ENCODE measurements at regions not wholly inside any gene's neighbourhood (a gene's known extent, or its start where the extent isn't known, plus 50 kb on each side); places are given as distances from the start of the nearest gene placed in this dataset.
"Not testable (repeated sequence)": the region's sequence is repeated elsewhere in the genome, so short reads cannot be mapped to it uniquely, and the experiment has no call there.

DNA sequence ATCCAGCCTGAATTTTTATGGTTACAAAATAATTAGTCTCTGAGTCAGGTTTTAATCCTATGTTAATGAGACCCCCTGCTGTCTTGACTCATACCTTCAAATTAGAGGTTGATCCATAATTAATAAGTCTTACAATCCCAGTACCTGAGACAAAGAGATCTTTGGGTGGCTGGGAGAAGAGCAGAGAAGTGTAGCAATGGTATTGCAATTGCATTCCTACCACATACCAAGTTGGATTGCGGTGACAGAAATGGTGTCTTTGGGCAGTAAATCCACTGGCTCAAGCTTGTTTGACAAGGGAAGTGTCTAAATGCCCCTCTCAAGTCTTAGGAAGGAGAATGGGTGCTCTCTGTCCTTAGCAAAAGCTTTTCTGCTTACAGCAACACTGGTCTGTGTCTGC is 150.4 kb downstream of the BTBD3 start:
- H3K4me1 Mint-ChIP-seq, result no peaks in the 10 kb centered on the region
- H3K27me3 Mint-ChIP-seq, result no peaks in the 10 kb centered on the region
- H3K27ac Mint-ChIP-seq, result no peak overlapping the region
- no peak overlapping the region for H3K4me3 Mint-ChIP-seq
- ATAC-seq (ENCODE audit: low read depth) (no peak), DNase-seq (ENCODE audit: low spot score in 2 of 2) (no peak)
- H3K36me3 Mint-ChIP-seq, result no peaks in the 10 kb centered on the region
- no peaks in the 10 kb centered on the region for H3K9me3 Mint-ChIP-seq

DNA sequence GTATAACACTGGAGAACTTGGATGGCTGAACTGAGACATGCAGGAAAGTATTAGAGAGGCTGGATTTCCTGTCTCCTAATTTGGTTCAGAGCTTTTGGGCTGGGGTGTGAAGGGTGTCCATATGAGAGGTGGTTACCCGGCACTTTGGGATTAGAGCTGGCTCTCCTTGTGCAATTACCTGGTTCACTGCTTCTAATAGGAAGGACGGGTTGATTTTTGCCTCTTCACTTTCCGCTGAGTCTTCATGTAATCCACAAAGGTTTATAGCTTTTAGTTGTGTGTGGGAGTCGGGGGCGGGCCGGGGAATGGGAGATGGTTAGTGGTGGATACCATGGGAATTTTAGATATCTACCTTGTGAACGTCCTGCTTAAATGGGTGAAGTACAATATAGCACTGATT is 151.5 kb downstream of the BTBD3 start:
- no peak overlapping the region for H3K4me3 Mint-ChIP-seq
- H3K27me3 Mint-ChIP-seq, result no peaks in the 10 kb centered on the region
- H3K4me1 Mint-ChIP-seq, result peaks cover 3% of the 10 kb centered on the region
- DNase-seq (ENCODE audit: low spot score in 2 of 2) (no peak), ATAC-seq (ENCODE audit: low read depth) (no peak)
- H3K9me3 Mint-ChIP-seq, result no peaks in the 10 kb centered on the region
- H3K36me3 Mint-ChIP-seq, result no peaks in the 10 kb centered on the region
- H3K27ac Mint-ChIP-seq, result no peak overlapping the region

DNA sequence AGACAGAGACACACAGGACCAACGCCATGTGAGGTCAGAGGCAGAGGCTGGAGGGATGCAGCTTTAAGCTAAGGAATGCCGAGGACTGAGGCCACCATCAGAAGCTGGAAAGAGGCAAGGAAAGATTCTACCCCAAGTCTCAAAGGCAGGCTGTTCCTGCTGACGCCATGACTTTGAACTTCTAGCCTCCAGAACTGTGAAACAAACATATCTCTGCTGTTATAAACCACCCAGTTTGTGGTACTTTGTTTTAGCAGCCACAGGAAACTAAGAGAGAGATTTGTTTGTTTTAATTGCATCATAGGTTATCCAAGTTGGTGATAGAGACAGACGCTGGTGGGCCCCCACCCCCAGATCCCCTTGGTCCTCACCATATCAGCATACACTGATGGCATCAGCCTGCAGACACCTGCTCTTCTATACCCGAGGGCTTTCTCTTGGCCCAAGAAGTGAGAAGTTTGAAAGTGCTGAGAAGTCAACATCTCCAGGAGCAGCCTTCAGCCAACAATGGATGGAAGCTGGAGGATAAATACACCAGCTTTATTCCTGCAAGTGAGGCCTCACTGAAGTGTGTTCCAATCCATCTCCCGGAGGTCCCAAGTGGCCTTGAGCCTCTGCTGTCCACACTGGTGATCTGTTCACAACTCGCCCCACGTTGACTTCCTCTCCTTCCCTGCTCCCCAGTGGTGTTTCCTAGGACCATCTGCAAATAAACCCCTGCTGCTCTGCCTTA is 154.7 kb downstream of the BTBD3 start:
- DNase-seq (ENCODE audit: low spot score in 2 of 2), result no peak
- Mint-ChIP-seq H3K27me3 (no peaks in the 10 kb centered on the region), H3K36me3 (no peaks in the 10 kb centered on the region), H3K4me1 (peaks cover 5% of the 10 kb centered on the region), H3K9me3 (no peaks in the 10 kb centered on the region), H3K4me3 (no peak overlapping the region), H3K27ac (no peak overlapping the region)
- no peak for ATAC-seq (ENCODE audit: low read depth)

DNA sequence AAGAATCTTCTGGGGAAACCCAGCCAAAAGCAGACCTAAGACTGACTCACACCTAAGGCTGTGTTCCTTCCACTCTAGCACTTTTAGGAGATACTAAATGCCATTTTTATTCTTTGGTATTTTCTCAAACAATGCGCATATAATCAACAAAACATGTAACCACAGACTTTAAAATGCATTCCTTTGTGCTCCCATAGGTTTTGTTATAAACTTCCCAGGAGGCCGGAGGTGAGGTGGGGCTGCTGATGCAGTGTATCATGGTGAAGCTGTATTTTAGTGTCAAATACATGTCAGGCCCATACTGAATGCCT is 155.2 kb downstream of the BTBD3 start:
- ATAC-seq (ENCODE audit: low read depth) (no peak), DNase-seq (ENCODE audit: low spot score in 2 of 2) (no peak)
- H3K27me3 Mint-ChIP-seq, result no peaks in the 10 kb centered on the region
- no peak overlapping the region for H3K4me3 Mint-ChIP-seq
- peaks cover 5% of the 10 kb centered on the region for H3K4me1 Mint-ChIP-seq
- no peaks in the 10 kb centered on the region for H3K36me3 Mint-ChIP-seq
- H3K9me3 Mint-ChIP-seq, result no peaks in the 10 kb centered on the region
- H3K27ac Mint-ChIP-seq, result no peak overlapping the region

DNA sequence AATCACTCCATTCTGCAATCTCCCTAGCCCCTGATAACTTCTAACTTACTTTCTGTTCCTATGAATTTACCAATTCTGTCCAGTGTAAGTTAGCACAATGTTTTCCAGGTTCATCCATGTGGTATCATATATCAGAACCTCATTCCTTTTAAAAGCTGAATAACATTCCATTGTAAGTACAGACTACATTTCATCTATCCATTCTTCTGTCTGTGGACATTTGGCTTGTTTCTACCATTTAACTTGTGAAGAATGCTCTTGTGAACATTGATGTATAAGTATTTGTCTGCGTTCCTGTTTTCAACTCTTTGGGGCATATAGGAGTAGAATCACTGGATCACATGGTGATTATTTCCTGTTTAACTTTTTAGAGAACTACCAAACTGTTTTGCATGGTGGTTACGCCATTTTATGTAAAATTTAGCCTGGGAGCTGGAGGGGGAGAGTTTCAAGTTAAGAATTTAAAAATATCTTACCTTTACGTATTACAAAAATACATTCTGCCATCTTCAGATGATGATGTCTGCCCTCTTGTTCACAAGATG is 156.5 kb downstream of the BTBD3 start:
- no peak overlapping the region for H3K27ac Mint-ChIP-seq

DNA sequence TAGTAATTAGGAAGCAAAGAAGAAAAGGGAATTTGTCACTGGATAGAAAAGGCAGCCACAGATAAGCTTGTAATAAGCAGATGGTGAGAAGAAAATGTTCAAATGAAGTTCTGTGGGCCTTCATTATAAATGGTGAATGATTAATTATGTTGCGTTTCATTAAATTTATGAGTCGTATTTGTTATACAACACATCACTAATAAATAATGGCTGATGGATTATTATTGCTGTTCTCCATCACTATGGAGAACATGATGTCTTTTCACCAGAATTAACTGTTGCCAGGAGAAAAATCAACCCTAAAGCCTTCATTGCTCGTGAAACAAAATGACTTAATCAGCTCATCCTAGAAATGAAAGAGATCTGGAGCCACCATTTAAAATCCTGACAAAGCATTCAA is 158.5 kb downstream of the BTBD3 start:
- Mint-ChIP-seq H3K4me3 (no peak overlapping the region), H3K4me1 (peaks cover 5% of the 10 kb centered on the region), H3K27ac (no peak overlapping the region), H3K9me3 (peaks cover 1% of the 10 kb centered on the region), H3K27me3 (no peaks in the 10 kb centered on the region), H3K36me3 (no peaks in the 10 kb centered on the region)
- DNase-seq (ENCODE audit: low spot score in 2 of 2), result no peak
- no peak for ATAC-seq (ENCODE audit: low read depth)

More for the DNA sequence above, 156.5 kb downstream of the BTBD3 start:
- no peak for DNase-seq (ENCODE audit: low spot score in 2 of 2)
- H3K4me1 Mint-ChIP-seq, result peaks cover 5% of the 10 kb centered on the region
- no peaks in the 10 kb centered on the region for H3K27me3 Mint-ChIP-seq
- H3K4me3 Mint-ChIP-seq, result no peak overlapping the region
- no peaks in the 10 kb centered on the region for H3K9me3 Mint-ChIP-seq
- no peaks in the 10 kb centered on the region for H3K36me3 Mint-ChIP-seq
- no peak for ATAC-seq (ENCODE audit: low read depth)

DNA sequence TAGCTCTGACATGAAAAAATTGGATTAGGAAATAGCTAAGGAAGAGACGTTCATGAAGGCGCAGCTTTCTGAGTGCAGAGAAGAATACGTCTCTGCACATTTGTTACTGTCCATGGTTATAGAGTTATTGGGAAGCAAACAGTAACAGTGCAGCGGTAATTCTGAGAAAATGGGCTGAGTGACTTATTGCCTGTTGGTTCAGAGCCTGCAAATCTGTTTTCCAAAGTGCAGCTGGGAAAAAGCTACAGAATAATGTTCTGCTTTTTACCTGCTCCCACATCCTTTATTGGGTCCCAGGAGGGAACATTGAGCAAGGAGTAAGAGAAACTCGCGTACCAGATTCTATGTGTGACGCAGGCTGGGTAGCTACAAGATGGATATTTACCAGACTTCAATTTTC is 160.2 kb downstream of the BTBD3 start:
- H3K4me3 Mint-ChIP-seq, result no peak overlapping the region
- no peak overlapping the region for H3K27ac Mint-ChIP-seq
- peaks cover 5% of the 10 kb centered on the region for H3K4me1 Mint-ChIP-seq
- DNase-seq (ENCODE audit: low spot score in 2 of 2) (no peak), ATAC-seq (ENCODE audit: low read depth) (no peak)
- H3K27me3 Mint-ChIP-seq, result no peaks in the 10 kb centered on the region
- H3K9me3 Mint-ChIP-seq, result peaks cover 1% of the 10 kb centered on the region
- no peaks in the 10 kb centered on the region for H3K36me3 Mint-ChIP-seq

DNA sequence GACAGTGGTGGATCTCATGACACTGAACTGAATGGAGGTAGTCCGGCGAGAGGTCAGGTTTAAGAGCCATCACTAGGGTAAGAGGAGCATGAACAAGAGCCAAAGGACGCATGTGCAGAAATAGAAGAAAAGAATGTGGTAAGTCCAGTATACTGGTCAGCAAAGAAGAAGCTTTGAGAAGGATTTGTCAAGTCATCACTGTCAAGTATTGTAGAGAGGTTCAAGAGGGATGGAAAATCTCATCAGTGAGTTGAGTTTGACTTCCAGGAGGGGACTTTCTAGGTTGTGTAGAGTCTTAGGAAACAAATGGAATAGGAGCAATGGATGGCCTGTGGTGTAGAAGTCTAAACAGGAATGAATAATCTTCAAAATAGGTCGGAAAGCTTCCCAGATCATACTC is 161.8 kb downstream of the BTBD3 start:
- no peak for ATAC-seq (ENCODE audit: low read depth)
- H3K9me3 Mint-ChIP-seq, result peaks cover 1% of the 10 kb centered on the region
- no peak for DNase-seq (ENCODE audit: low spot score in 2 of 2)
- H3K27me3 Mint-ChIP-seq, result no peaks in the 10 kb centered on the region
- no peaks in the 10 kb centered on the region for H3K4me1 Mint-ChIP-seq
- H3K36me3 Mint-ChIP-seq, result no peaks in the 10 kb centered on the region
- no peak overlapping the region for H3K27ac Mint-ChIP-seq
- no peak overlapping the region for H3K4me3 Mint-ChIP-seq

DNA sequence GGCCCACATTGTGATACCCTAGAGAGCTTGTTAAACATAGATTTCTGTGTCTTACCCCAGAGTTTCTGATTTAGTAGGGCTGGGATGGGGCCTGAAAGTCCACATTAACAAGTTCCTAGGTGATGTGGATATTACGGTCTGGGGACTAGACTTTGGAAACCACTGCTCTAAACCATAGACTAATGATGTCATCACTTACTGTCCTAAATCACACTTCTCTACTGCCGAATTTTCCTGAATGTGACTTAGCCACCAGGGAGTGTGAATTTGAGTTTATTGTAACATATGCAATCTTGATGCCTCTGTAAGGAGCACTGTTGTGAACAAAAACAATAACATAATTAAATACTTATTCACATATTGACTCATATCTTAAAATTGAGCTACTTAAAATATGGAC is 165.6 kb downstream of the BTBD3 start:
- H3K27me3 Mint-ChIP-seq, result no peaks in the 10 kb centered on the region
- H3K9me3 Mint-ChIP-seq, result peaks cover 3% of the 10 kb centered on the region
- no peaks in the 10 kb centered on the region for H3K36me3 Mint-ChIP-seq
- H3K4me3 Mint-ChIP-seq, result no peak overlapping the region
- H3K4me1 Mint-ChIP-seq, result no peaks in the 10 kb centered on the region
- H3K27ac Mint-ChIP-seq, result no peak overlapping the region
- DNase-seq (ENCODE audit: low spot score in 2 of 2), result no peak
- no peak for ATAC-seq (ENCODE audit: low read depth)

DNA sequence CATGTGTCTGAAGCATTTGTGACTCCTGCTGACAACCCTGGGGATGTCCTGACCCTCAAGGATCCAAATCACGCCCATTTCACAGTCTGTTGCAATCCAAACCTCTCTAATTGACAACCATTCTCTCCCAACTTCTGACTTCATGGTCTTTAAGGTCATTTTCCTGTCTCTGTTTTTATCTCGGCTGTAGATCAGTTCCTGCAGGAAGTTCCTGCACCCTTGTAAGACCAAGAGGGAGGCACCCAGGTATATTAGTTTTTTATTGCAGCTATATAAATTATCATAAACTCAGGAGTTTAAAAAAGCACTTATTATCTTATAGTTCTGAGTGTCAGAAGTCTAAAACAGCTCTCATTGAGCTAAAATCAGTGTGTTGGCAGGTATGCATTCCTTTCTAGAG is 166.8 kb downstream of the BTBD3 start:
- Mint-ChIP-seq H3K27me3 (no peaks in the 10 kb centered on the region), H3K4me1 (no peaks in the 10 kb centered on the region), H3K4me3 (no peak overlapping the region), H3K27ac (no peak overlapping the region), H3K9me3 (peaks cover 3% of the 10 kb centered on the region), H3K36me3 (no peaks in the 10 kb centered on the region)
- ATAC-seq (ENCODE audit: low read depth) (no peak), DNase-seq (ENCODE audit: low spot score in 2 of 2) (no peak)

DNA sequence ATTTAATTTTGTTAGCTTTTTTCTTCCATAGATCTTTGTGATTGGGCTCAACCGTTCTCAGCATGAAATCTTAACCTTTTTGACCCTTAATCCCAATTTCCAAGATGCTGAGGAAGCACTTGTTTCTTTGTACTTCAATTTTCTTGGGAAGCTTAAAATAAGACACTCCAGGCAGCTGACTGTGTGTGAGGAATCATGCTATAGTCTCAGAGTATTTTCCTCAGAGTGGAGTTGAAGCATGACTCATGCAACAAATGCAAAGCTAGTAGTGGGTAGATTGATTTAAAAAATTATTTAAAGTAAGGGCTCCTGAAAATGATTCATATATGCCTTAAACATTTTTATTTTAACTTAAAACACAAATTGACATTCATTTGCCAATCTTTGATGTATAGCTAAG is 168.7 kb downstream of the BTBD3 start:
- DNase-seq (ENCODE audit: low spot score in 2 of 2), result no peak
- Mint-ChIP-seq H3K4me3 (no peak overlapping the region), H3K27me3 (no peaks in the 10 kb centered on the region)

DNA sequence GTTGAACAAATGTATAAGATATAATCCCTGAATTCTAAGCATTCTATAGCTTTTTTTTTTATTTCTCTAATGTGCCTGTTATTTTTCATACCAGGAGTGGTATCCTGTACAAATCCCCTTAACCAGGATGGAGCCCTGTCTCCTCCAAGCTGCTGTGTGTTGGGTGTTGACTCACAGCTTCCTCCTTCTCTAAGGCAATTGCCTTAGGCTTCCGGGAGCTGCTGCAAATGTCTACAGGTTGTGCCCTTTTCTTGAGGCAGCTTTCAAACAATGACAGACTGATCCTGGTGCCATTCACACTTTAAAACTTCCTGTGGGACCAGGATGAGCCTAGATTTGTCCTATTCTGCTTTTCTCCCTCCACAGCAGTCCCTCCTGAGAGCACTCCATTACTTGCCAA is 173.2 kb downstream of the BTBD3 start:
- no peaks in the 10 kb centered on the region for H3K27me3 Mint-ChIP-seq
- no peaks in the 10 kb centered on the region for H3K9me3 Mint-ChIP-seq
- H3K4me1 Mint-ChIP-seq, result no peaks in the 10 kb centered on the region
- H3K4me3 Mint-ChIP-seq, result no peak overlapping the region
- no peak overlapping the region for H3K27ac Mint-ChIP-seq
- ATAC-seq (ENCODE audit: low read depth) (no peak), DNase-seq (ENCODE audit: low spot score in 2 of 2) (no peak)
- H3K36me3 Mint-ChIP-seq, result no peaks in the 10 kb centered on the region

More for the DNA sequence above, 168.7 kb downstream of the BTBD3 start:
- Mint-ChIP-seq H3K27ac (no peak overlapping the region), H3K9me3 (peaks cover 2% of the 10 kb centered on the region), H3K36me3 (no peaks in the 10 kb centered on the region), H3K4me1 (no peaks in the 10 kb centered on the region)
- ATAC-seq (ENCODE audit: low read depth), result no peak

DNA sequence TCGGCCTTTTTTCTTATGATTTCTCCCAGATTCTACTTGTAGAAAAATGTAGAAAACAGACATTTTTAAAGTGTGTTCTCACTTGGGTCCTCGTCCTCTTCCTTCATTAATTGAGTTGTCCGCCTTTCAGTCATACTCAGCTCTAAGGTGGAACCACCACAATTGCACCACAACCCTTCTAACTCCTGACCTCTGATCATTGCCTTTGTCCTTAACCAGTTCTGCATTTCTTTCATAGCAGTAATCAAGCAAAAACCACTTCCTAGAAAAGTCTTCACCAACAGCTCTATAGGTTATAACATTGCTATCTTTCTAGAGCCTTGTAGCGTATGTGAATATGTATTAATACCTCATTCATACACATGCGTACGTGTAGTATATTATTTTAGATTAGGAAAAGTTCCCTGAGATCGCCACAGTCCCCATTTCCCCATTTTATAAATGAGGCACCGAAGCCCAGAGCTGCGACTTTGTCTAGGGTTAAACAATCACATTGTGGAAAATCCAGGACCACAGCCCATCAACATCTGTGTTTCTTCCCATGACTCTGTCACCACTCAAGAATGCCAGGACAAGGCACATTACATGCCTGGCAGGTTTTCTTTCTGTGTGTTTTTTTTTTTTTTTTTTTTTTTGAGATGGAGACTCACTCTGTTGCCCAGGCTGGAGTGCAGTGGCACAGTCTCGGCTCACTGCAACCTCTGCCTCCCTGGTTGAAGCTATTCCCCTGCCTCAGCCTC is 175.5 kb downstream of the BTBD3 start:
- H3K4me1 Mint-ChIP-seq, result no peaks in the 10 kb centered on the region
- H3K4me3 Mint-ChIP-seq, result no peak overlapping the region
- ATAC-seq (ENCODE audit: low read depth) (no peak), DNase-seq (ENCODE audit: low spot score in 2 of 2) (no peak)
- no peaks in the 10 kb centered on the region for H3K9me3 Mint-ChIP-seq
- H3K27ac Mint-ChIP-seq, result no peak overlapping the region
- no peaks in the 10 kb centered on the region for H3K27me3 Mint-ChIP-seq
- H3K36me3 Mint-ChIP-seq, result no peaks in the 10 kb centered on the region

DNA sequence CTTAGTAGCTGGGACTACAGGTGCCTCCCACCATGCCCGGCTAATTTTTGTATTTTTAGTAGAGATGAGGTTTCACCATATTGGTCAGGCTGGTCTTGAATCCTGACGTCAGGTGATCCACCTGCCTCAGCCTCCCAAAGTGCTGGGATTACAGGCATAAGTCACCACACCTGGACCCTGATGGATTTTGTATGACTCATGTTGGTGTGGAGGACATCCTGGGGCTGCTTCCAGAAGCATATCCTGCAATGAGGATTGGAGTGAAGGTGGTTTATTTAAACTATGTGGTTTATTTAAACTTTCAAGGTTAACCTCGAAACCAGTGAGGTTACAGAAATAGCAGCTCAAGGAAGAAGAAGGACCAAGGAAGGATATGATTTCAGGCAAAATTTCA is 176.1 kb downstream of the BTBD3 start:
- not testable (repeated sequence) for H3K9me3 Mint-ChIP-seq; ATAC-seq (ENCODE audit: low read depth); H3K36me3 Mint-ChIP-seq; H3K4me1 Mint-ChIP-seq; H3K27me3 Mint-ChIP-seq; H3K4me3 Mint-ChIP-seq; H3K27ac Mint-ChIP-seq; DNase-seq (ENCODE audit: low spot score in 2 of 2)

Measured in memory B cell (primary cell).